Esophagus squamous epithelium (tissue), 4 donors: ENCODE measurements at regions not wholly inside any gene's neighbourhood (a gene's known extent, or its start where the extent isn't known, plus 50 kb on each side); places are given as distances from the start of the nearest gene placed in this dataset.

Experiments used
- CTCF ChIP-seq, 6 experiments: fragments of 450-650 bp in 4 of 6; fragments of 200-600 bp in 2 of 6; sonication (generic) in 2 of 6; IDR thresholded peaks; one replicate each; pipeline ENCODE4 v1.5.1; 2016 to 2019; ENCODE audit warnings: antibody characterized with exemption in 6 of 6, mild to moderate bottlenecking in 4 of 6, moderate library complexity in 4 of 6
- POLR2A ChIP-seq, 4 donors: fragments of 450-650 bp; IDR thresholded peaks; one replicate each; pipeline ENCODE4 v1.6.1; 2017; ENCODE audit warnings: antibody characterized with exemption in 4 of 4, mild to moderate bottlenecking in 4 of 4, moderate library complexity in 3 of 4

- TF ChIP-seq CTCF (IDR thresholded peaks at IDR 0.05) (no peak), POLR2A (IDR thresholded peaks at IDR 0.05) (no peak)
Measured at GRCh38 chr11:135073381-135073780, 661.3 kb upstream of the B3GAT1 start.
